MM.1S (cell line): ENCODE measurements at regions not wholly inside any gene's neighbourhood (a gene's known extent, or its start where the extent isn't known, plus 50 kb on each side); places are given as distances from the start of the nearest gene placed in this dataset.

ENCODE experiments used
- CTCF ChIP-seq: fragments of 300-600 bp; sonication (generic); IDR thresholded peaks from 2 replicates; pipeline ENCODE4 v1.5.1; 2016; ENCODE audit warnings: antibody characterized with exemption, low read length, mixed read lengths
- EZH2 ChIP-seq: fragments of 300-600 bp; sonication (generic); optimal IDR thresholded peaks from 2 replicates; pipeline ENCODE3; 2017; ENCODE audit warnings: low read depth, mild to moderate bottlenecking, antibody characterized with exemption, low read length, mixed read lengths

GRCh38 chr2:175579646-175580045 is 398.1 kb upstream of the ATP5MC3 start:
- TF ChIP-seq EZH2, result no peak
- no peak for TF ChIP-seq CTCF
